Progenitor cell of endocrine pancreas (in vitro differentiated cells): ENCODE measurements at regions not wholly inside any gene's neighbourhood (a gene's known extent, or its start where the extent isn't known, plus 50 kb on each side); places are given as distances from the start of the nearest gene placed in this dataset.
A peak's percentile ranks its signal among the peaks of the same experiment; 100 is the strongest.

Source experiments
- DNase-seq: peaks from one replicate; pipeline ENCODE4 v3.0.0; 2021; ENCODE audit warnings: low spot score; ENCODE audit not compliant: unreplicated experiment
- H3K27ac Mint-ChIP-seq: 2 replicates; pipeline ENCODE4 v1.8.0; 2021; ENCODE audit warnings: mild to moderate bottlenecking, moderate library complexity, mixed read lengths
- H3K27me3 Mint-ChIP-seq: 2 replicates; pipeline ENCODE4 v1.8.0; 2021; ENCODE audit warnings: mixed read lengths
- H3K36me3 Mint-ChIP-seq: 2 replicates; pipeline ENCODE4 v1.8.0; 2022; ENCODE audit warnings: mixed read lengths; ENCODE audit not compliant: insufficient read depth
- H3K4me1 Mint-ChIP-seq: 2 replicates; pipeline ENCODE4 v1.8.0; 2021; ENCODE audit warnings: low read depth, mixed read lengths
- H3K4me3 Mint-ChIP-seq: 2 replicates; pipeline ENCODE4 v1.8.0; 2021; ENCODE audit warnings: low read depth, mild to moderate bottlenecking, moderate library complexity, mixed read lengths
- H3K9me3 Mint-ChIP-seq: 2 replicates; pipeline ENCODE4 v1.8.0; 2021; ENCODE audit warnings: low read depth, mixed read lengths
- TF ChIP-seq, protein P1 (sequence below): fragments of 200-600 bp; sonication (generic); IDR thresholded peaks from one replicate; pipeline ENCODE4 v1.5.0; 2021; ENCODE audit warnings: antibody characterized with exemption, mild to moderate bottlenecking; ENCODE audit not compliant: unreplicated experiment

DNA sequence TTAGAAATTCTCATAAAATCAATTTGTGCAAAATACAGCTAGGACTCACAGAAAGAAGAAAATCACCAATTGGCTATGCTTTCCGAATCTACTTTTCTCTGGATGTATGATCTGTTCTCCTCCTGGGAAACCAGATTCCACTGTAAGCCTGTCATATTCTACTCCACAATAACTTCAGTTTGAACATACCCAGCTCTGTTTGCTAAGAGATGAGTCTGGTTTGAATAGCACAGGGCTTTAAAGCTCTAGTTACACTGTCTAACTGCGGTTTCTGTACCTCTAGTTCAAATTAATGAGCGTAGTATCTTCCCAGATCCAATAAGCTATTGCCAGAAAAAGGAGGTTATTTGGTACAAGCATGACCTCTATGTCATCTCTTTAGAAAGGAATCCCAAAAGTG lies 270.1 kb downstream of the DAD1 start:
- Mint-ChIP-seq H3K27ac (no peak overlapping the region), H3K36me3 (no peaks in the 10 kb centered on the region), H3K27me3 (no peaks in the 10 kb centered on the region), H3K9me3 (no peaks in the 10 kb centered on the region), H3K4me1 (peaks cover 5% of the 10 kb centered on the region), H3K4me3 (no peak overlapping the region)
- TF ChIP-seq, protein P1, sequence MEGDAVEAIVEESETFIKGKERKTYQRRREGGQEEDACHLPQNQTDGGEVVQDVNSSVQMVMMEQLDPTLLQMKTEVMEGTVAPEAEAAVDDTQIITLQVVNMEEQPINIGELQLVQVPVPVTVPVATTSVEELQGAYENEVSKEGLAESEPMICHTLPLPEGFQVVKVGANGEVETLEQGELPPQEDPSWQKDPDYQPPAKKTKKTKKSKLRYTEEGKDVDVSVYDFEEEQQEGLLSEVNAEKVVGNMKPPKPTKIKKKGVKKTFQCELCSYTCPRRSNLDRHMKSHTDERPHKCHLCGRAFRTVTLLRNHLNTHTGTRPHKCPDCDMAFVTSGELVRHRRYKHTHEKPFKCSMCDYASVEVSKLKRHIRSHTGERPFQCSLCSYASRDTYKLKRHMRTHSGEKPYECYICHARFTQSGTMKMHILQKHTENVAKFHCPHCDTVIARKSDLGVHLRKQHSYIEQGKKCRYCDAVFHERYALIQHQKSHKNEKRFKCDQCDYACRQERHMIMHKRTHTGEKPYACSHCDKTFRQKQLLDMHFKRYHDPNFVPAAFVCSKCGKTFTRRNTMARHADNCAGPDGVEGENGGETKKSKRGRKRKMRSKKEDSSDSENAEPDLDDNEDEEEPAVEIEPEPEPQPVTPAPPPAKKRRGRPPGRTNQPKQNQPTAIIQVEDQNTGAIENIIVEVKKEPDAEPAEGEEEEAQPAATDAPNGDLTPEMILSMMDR = no peak
- no peak for DNase-seq

DNA sequence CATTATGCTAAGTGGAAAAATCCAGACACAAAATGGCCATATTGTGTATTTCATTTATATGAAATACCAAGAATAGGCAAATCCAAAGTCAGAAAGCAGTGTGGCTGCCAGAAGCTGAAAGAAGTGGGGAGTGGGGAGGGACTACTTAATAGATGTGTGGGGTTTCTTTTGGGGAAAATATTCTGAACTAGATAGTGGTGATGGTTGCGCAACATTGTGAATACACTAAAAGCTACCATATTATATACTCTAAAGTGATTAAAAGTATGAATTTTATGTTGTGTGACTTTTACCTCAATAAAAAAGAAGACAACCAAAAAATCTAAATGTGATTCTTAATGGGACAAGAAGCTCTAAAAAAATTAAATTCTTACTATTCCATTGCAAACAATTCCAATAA lies 272.6 kb downstream of the DAD1 start:
- Mint-ChIP-seq H3K9me3 (no peaks in the 10 kb centered on the region), H3K36me3 (no peaks in the 10 kb centered on the region), H3K27ac (no peak overlapping the region), H3K27me3 (no peaks in the 10 kb centered on the region), H3K4me1 (peaks cover 10% of the 10 kb centered on the region), H3K4me3 (no peak overlapping the region)
- TF ChIP-seq, protein P1 = no peak
- DNase-seq = no peak

DNA sequence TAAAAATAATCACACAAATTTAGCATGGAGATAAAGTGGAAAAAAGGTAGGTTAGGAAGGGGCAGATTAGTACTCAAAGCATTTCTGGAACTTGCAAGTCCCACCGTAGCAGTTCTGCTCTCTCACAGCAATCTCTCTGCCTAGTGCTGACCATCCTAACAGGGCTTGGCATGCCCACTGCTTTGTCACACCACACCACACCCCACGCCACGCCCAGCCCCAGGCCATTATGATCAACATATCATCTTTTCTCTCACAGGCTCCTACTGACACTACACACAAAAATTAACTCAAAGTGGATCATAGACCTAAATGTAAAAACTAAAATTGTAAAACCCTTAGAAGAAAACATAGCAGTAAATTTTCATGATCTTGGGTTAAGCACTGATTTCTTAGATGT lies 273.7 kb downstream of the DAD1 start:
- DNase-seq = no peak
- no peaks in the 10 kb centered on the region for H3K36me3 Mint-ChIP-seq
- TF ChIP-seq, protein P1 = no peak
- H3K4me3 Mint-ChIP-seq = no peak overlapping the region
- H3K9me3 Mint-ChIP-seq = no peaks in the 10 kb centered on the region
- peaks cover 11% of the 10 kb centered on the region for H3K4me1 Mint-ChIP-seq
- H3K27me3 Mint-ChIP-seq = no peaks in the 10 kb centered on the region
- H3K27ac Mint-ChIP-seq = no peak overlapping the region

DNA sequence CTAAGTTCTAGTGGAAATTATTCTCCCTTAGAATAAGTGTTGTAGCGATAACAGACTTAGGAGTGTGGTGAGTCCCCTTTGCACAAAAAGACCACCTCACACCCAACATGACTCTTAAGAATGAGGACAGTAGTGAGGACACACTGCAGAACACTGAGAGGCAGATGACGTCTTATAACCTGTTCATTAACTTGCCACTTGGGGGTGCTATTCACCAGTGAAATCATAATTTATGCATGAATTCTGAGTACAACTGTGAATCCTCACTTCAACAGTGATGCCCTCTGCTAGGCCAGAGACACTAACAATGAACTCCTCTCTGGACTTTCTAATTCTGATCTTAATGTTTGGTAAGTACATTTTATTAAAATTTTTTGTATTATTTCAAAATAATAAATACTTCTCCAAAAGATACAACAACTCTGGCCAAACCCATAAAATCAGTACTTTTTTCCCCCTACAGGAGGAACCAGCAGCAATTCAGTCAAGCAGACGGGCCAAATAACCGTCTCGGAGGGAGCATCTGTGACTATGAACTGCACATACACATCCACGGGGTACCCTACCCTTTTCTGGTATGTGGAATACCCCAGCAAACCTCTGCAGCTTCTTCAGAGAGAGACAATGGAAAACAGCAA lies 274.7 kb downstream of the DAD1 start:
- H3K36me3 Mint-ChIP-seq = no peaks in the 10 kb centered on the region
- H3K4me1 Mint-ChIP-seq = peaks cover 7% of the 10 kb centered on the region
- DNase-seq = no peak

DNA sequence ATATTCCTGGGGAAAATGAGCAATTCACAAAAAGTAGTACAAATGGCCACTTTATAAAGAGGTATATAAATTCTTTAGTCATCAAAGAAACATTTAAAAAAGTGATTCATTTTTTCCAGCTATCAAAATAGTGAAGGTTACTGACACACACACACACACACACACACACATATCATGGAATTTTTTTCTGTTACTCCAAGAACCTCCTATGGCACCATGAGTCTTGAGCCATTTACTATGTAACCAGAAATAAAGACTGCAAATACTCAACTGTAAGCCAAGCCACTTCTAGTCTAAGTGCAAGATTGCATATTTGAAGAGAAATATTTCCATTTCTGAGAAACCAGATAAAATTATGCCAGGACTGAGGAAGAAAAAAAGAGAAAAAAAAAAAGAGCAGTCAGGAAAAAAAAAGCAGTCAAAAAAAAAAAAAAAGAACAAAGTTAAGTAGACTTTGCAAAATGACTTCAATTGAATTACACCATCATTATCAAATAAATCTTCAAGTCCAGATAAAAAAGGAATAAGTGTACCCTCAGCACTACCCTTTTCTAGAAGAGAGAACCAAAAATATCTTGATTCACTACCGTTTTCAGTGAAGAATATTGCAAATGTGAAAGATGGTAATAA lies 275.7 kb downstream of the DAD1 start:
- DNase-seq = no peak
- H3K4me3 Mint-ChIP-seq = no peak overlapping the region
- no peaks in the 10 kb centered on the region for H3K9me3 Mint-ChIP-seq
- TF ChIP-seq, protein P1 = no peak
- no peaks in the 10 kb centered on the region for H3K36me3 Mint-ChIP-seq
- no peak overlapping the region for H3K27ac Mint-ChIP-seq
- peaks cover 7% of the 10 kb centered on the region for H3K4me1 Mint-ChIP-seq
- H3K27me3 Mint-ChIP-seq = no peaks in the 10 kb centered on the region

More for the DNA sequence above, 274.7 kb downstream of the DAD1 start:
- TF ChIP-seq, protein P1 = peak; percentile 76
- no peak overlapping the region for H3K4me3 Mint-ChIP-seq
- no peak overlapping the region for H3K27ac Mint-ChIP-seq
- H3K9me3 Mint-ChIP-seq = no peaks in the 10 kb centered on the region
- no peaks in the 10 kb centered on the region for H3K27me3 Mint-ChIP-seq
